ENCODE measurements at regions not wholly inside any gene's neighbourhood (a gene's known extent, or its start where the extent isn't known, plus 50 kb on each side); places are given as distances from the start of the nearest gene placed in this dataset.

- TF ChIP-seq SAP30 (IDR thresholded peaks at IDR 0.05; ENCODE audit: insufficient read depth, insufficient replicate concordance, low read length) (no peak), GABPA (IDR thresholded peaks at IDR 0.05; ENCODE audit: borderline replicate concordance, insufficient read depth, low read length) (no peak), JUND (IDR thresholded peaks at IDR 0.05; ENCODE audit: low read length) (no peak)
These were observed 466.2 kb downstream of the TSHZ3 start (continued) for GRCh38 chr19:30883071-30883470.
